Thoracic aorta (tissue), 2 donors: ENCODE measurements at regions not wholly inside any gene's neighbourhood (a gene's known extent, or its start where the extent isn't known, plus 50 kb on each side); places are given as distances from the start of the nearest gene placed in this dataset.
"Not testable (repeated sequence)": the region's sequence is repeated elsewhere in the genome, so short reads cannot be mapped to it uniquely, and the experiment has no call there.

Experiments
- ATAC-seq: fragments of 150-250 bp; one replicate; pipeline ENCODE4 v1.8.0; 2017; ENCODE audit warnings: low read depth; ENCODE audit not compliant: insufficient number of reproducible peaks, low FRiP score
- DNase-seq: peaks from one replicate; pipeline ENCODE4 v3.0.0-alpha.2; 2020; ENCODE audit warnings: low spot score
- H3K27ac ChIP-seq, 2 donors: fragments of 200-600 bp; sonication (generic); 1 replicate in 1 of 2; 2 replicates in 1 of 2; pipeline ENCODE4 v1.5.1; 2016; ENCODE audit warnings: mild to moderate bottlenecking in 2 of 2, moderate library complexity in 2 of 2
- H3K27me3 ChIP-seq: fragments of 200-600 bp; sonication (generic); replicated peaks from 2 replicates; pipeline ENCODE4 v1.6.0; 2016; ENCODE audit warnings: mild to moderate bottlenecking; ENCODE audit not compliant: insufficient read depth
- H3K36me3 ChIP-seq: fragments of 200-600 bp; sonication (generic); one replicate; pipeline ENCODE4 v1.5.1; 2016
- H3K4me1 ChIP-seq, 2 donors: fragments of 200-600 bp; sonication (generic); 1 replicate in 1 of 2; 2 replicates in 1 of 2; pipeline versions ENCODE4 v1.5.1 to v1.6.0; 2016; ENCODE audit warnings: low read depth in 2 of 2, mild to moderate bottlenecking in 1 of 2; ENCODE audit not compliant: control insufficient read depth in 1 of 2
- H3K4me3 ChIP-seq: fragments of 200-600 bp; sonication (generic); 2 replicates; pipeline ENCODE4 v1.5.1; 2016; ENCODE audit warnings: mild to moderate bottlenecking
- H3K9me3 ChIP-seq: fragments of 200-600 bp; sonication (generic); 2 replicates; pipeline ENCODE4 v1.5.1; 2016
- CTCF ChIP-seq: fragments of 200-600 bp; sonication (generic); IDR thresholded peaks from one replicate; pipeline ENCODE4 v1.5.1; 2019; ENCODE audit warnings: antibody characterized with exemption

- Histone ChIP-seq H3K27me3 (no peaks in the 10 kb centered on the region), H3K4me3 (no peak overlapping the region), H3K9me3 (peaks cover 82% of the 10 kb centered on the region), H3K4me1 (no peaks in the 10 kb centered on the region), H3K36me3 (no peaks in the 10 kb centered on the region), H3K27ac (no peak overlapping the region)
- TF ChIP-seq CTCF: no peak
- no peak for ATAC-seq
- no peak for DNase-seq
These were observed 69.6 kb upstream of the ZNF98 start for GRCh38 chr19:22491746-22492145.

GRCh38 chr19:22483514-22483913 lies 61.4 kb upstream of the ZNF98 start:
- DNase-seq, H3K36me3 ChIP-seq, H3K27me3 ChIP-seq, ATAC-seq, H3K4me1 ChIP-seq, H3K4me3 ChIP-seq, H3K27ac ChIP-seq: not testable (repeated sequence)
- peaks cover 83% of the 10 kb centered on the region for H3K9me3 ChIP-seq

GRCh38 chr19:22472180-22472637 lies 50.1 kb upstream of the ZNF98 start:
- H3K9me3 ChIP-seq: peaks cover 98% of the 10 kb centered on the region
- no peaks in the 10 kb centered on the region for H3K36me3 ChIP-seq
- TF ChIP-seq CTCF: no peak
- no peaks in the 10 kb centered on the region for H3K4me1 ChIP-seq
- no peak for ATAC-seq
- H3K27me3 ChIP-seq: no peaks in the 10 kb centered on the region
- no peak for DNase-seq
- H3K4me3 ChIP-seq: no peak overlapping the region
- H3K27ac ChIP-seq: no peak overlapping the region
